Right atrium auricular region (tissue), 2 donors: ENCODE measurements at regions not wholly inside any gene's neighbourhood (a gene's known extent, or its start where the extent isn't known, plus 50 kb on each side); places are given as distances from the start of the nearest gene placed in this dataset.

Experiments used
- DNase-seq: peaks from one replicate; pipeline ENCODE4 v3.0.0-alpha.2; 2019; ENCODE audit warnings: low spot score
- H3K27ac ChIP-seq, 2 donors: fragments of 200-600 bp; sonication (generic); 1 replicate in 1 of 2; 2 replicates in 1 of 2; pipeline ENCODE4 v1.5.1; 2016 to 2019
- H3K27me3 ChIP-seq, 2 donors: fragments of 200-600 bp; sonication (generic); one replicate each; pipeline versions ENCODE4 v1.5.1 to v1.6.0; 2017 to 2019
- H3K36me3 ChIP-seq: fragments of 200-600 bp; sonication (generic); one replicate; pipeline ENCODE4 v1.5.1; 2016
- H3K4me1 ChIP-seq, 2 donors: fragments of 200-600 bp; sonication (generic); one replicate each; pipeline versions ENCODE4 v1.5.1 to v1.6.0; 2017 to 2019
- H3K4me3 ChIP-seq, 2 donors: fragments of 200-600 bp; sonication (generic); 1 replicate in 1 of 2; 2 replicates in 1 of 2; pipeline ENCODE4 v1.5.1; 2017 to 2019; ENCODE audit warnings: mild to moderate bottlenecking in 1 of 2, moderate library complexity in 1 of 2
- H3K9me3 ChIP-seq, 2 donors: fragments of 200-600 bp; sonication (generic); one replicate each; pipeline ENCODE4 v1.5.1; 2019
- TF ChIP-seq, protein P1 (sequence below), 2 donors: fragments of 200-600 bp; sonication (generic); IDR thresholded peaks; one replicate each; pipeline ENCODE4 v1.5.1; 2019; ENCODE audit warnings: antibody characterized with exemption in 2 of 2

DNA sequence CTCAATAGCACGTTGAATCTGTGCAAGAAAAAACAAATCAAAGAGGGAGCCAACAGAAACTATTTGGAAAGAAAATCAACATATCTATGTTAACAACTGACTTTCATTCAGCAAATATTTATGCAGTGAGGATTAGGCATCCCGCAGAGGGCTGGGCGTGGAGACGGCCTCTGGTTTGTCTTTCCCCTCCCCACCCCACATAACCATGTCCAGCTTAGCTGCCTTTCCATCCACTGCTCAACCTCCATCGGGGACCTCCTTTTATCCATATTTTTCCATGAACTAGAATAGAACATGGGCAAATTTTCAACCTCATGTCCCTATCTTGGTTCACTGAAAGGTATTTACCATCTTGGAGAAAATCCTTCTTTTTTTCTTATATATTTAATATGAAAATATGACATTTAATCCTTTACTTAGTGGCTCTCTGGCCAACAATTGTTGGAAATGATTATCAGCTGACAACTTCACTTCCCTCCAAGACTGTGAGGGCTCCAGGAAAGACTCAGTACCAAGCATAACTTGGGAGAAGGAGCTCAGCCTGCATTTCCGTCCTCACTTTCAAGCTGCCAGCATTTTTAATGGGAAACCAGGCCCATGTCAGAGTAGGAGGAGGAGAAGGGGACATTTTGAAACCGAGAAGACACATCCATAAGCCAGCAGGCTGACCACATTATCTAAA, 462.6 kb upstream of the MAF start:
- Histone ChIP-seq H3K4me1 (peaks cover 0 to 5% of the 10 kb centered on the region in 2 donors), H3K36me3 (no peaks in the 10 kb centered on the region), H3K4me3 (no peak overlapping the region), H3K9me3 (no peaks in the 10 kb centered on the region), H3K27me3 (no peaks in the 10 kb centered on the region), H3K27ac (no peak overlapping the region)
- no peak for DNase-seq
- TF ChIP-seq, protein P1, sequence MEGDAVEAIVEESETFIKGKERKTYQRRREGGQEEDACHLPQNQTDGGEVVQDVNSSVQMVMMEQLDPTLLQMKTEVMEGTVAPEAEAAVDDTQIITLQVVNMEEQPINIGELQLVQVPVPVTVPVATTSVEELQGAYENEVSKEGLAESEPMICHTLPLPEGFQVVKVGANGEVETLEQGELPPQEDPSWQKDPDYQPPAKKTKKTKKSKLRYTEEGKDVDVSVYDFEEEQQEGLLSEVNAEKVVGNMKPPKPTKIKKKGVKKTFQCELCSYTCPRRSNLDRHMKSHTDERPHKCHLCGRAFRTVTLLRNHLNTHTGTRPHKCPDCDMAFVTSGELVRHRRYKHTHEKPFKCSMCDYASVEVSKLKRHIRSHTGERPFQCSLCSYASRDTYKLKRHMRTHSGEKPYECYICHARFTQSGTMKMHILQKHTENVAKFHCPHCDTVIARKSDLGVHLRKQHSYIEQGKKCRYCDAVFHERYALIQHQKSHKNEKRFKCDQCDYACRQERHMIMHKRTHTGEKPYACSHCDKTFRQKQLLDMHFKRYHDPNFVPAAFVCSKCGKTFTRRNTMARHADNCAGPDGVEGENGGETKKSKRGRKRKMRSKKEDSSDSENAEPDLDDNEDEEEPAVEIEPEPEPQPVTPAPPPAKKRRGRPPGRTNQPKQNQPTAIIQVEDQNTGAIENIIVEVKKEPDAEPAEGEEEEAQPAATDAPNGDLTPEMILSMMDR (IDR thresholded peaks at IDR 0.05), result no peak

DNA sequence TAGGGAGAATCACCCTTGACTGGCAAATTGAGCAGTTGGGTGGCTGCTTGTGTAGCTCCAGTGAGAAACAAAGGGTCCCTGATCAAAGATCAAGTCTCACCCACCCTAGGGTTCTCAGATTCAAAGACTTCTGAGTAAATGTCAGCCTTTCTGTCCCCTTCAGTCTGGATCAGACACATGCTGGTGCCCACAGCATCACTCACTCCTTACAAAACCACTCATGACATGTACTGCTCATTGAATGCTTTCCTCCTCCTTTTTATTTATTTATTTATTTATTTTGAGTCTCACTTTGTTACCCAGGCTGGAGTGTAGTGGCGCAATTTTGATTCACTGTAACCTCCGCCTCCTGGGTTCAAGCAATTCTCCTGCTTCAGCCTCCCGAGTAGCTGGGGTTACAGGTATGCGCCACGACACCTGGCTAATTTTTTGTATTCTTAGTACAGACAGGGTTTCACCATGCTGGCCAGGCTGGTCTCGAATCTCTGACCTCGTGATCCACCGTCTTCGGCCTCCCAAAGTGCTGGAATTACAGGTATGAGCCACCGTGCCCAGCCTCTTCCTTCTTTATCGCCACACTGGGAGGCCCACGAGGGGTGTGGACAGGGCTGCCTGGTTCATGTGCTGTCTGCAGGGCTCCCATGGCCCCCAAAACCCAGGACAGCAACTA, 462.0 kb upstream of the MAF start:
- no peaks in the 10 kb centered on the region for H3K36me3 ChIP-seq
- DNase-seq, result no peak
- no peak overlapping the region for H3K27ac ChIP-seq
- TF ChIP-seq, protein P1 (IDR thresholded peaks at IDR 0.05), result no peak
- no peaks in the 10 kb centered on the region for H3K9me3 ChIP-seq
- H3K4me3 ChIP-seq, result no peak overlapping the region
- peaks cover 0 to 9% of the 10 kb centered on the region in 2 donors for H3K4me1 ChIP-seq
- no peaks in the 10 kb centered on the region for H3K27me3 ChIP-seq

GRCh38 chr16:80060470-80060869, 459.9 kb upstream of the MAF start:
- Histone ChIP-seq H3K36me3 (no peaks in the 10 kb centered on the region), H3K4me1 (peaks cover 0 to 9% of the 10 kb centered on the region in 2 donors), H3K27me3 (no peaks in the 10 kb centered on the region), H3K4me3 (no peak overlapping the region), H3K9me3 (no peaks in the 10 kb centered on the region), H3K27ac (no peak overlapping the region)
- TF ChIP-seq, protein P1 (IDR thresholded peaks at IDR 0.05), result no peak
- DNase-seq, result no peak

GRCh38 chr16:80059836-80060235, 459.3 kb upstream of the MAF start:
- Histone ChIP-seq H3K4me1 (peaks cover 0 to 9% of the 10 kb centered on the region in 2 donors), H3K4me3 (no peak overlapping the region)

GRCh38 chr16:80058214-80058613, 457.7 kb upstream of the MAF start:
- TF ChIP-seq, protein P1 (IDR thresholded peaks at IDR 0.05), result no peak
- Histone ChIP-seq H3K9me3 (no peaks in the 10 kb centered on the region), H3K4me1 (peaks cover 0 to 9% of the 10 kb centered on the region in 2 donors), H3K27me3 (no peaks in the 10 kb centered on the region), H3K36me3 (no peaks in the 10 kb centered on the region), H3K27ac (no peak overlapping the region), H3K4me3 (no peak overlapping the region)
- peak; percentile 71 for DNase-seq

More at GRCh38 chr16:80059836-80060235, 459.3 kb upstream of the MAF start:
- DNase-seq, result no peak
- Histone ChIP-seq H3K36me3 (no peaks in the 10 kb centered on the region), H3K27me3 (no peaks in the 10 kb centered on the region), H3K27ac (no peak overlapping the region), H3K9me3 (no peaks in the 10 kb centered on the region)
- TF ChIP-seq, protein P1 (IDR thresholded peaks at IDR 0.05), result no peak
